ENCODE measurements at regions not wholly inside any gene's neighbourhood (a gene's known extent, or its start where the extent isn't known, plus 50 kb on each side); places are given as distances from the start of the nearest gene placed in this dataset.
"Not testable (repeated sequence)": the region's sequence is repeated elsewhere in the genome, so short reads cannot be mapped to it uniquely, and the experiment has no call there.

GRCh38 chr2:184402381-184402780 is 195.9 kb upstream of the ZNF804A start:
- DNase-seq (ENCODE audit: extremely low read depth in 1 of 11, low read depth in 9 of 11, low spot score in 4 of 11): no peak

DNA sequence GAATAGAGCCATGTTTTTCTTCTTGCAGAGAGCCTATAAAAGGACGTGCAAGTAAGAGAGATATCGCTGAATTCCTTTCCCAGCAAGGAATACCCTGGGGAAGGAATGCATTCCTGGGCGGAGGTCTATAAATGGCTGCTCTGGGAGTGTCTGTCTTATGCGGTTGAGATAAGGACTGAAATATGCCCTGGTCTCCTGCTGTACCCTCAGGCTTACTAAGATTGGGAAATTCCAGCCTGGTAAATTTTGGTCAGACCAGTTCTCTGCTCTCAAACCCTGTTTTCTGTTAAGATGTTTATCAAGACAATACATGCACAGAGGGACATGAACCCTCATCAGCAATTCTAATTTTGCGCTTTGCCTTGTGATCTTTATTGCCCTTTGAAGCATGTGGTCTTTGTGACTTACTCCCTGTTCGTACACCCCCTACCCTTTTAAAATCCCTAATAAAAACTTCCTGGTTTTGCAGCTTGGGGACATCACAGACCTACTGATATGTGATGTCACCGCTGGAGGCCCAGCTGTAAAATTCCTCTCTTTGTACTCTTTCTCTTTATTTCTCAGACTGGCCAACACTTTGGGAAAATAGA is 191.2 kb upstream of the ZNF804A start:
- DNase-seq (ENCODE audit: extremely low read depth in 1 of 11, low read depth in 9 of 11, low spot score in 4 of 11): not testable (repeated sequence)

DNA sequence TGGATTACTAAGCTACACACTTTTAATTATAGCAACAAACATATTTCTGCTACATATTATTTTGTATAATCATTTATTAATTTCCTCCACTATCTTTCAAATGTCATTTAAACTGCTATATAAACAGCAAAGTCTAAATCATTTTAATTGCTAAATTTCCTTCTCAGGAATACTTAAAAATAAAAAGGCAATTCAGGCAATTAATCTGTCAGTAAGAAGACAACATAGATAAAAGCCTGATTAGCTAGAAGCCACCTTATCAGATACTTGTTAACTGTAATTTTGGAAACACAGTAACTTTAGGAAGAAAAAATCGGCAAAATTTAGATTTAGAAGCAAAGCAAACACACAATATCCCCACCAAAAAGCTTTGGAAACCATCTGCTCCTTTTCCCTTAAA is 188.2 kb upstream of the ZNF804A start:
- peak in 1 of 11 donors; percentile 8 for DNase-seq (ENCODE audit: extremely low read depth in 1 of 11, low read depth in 9 of 11, low spot score in 4 of 11)

GRCh38 chr2:184413221-184413620 is 185.1 kb upstream of the ZNF804A start:
- DNase-seq (ENCODE audit: extremely low read depth in 1 of 11, low read depth in 9 of 11, low spot score in 4 of 11): no peak

DNA sequence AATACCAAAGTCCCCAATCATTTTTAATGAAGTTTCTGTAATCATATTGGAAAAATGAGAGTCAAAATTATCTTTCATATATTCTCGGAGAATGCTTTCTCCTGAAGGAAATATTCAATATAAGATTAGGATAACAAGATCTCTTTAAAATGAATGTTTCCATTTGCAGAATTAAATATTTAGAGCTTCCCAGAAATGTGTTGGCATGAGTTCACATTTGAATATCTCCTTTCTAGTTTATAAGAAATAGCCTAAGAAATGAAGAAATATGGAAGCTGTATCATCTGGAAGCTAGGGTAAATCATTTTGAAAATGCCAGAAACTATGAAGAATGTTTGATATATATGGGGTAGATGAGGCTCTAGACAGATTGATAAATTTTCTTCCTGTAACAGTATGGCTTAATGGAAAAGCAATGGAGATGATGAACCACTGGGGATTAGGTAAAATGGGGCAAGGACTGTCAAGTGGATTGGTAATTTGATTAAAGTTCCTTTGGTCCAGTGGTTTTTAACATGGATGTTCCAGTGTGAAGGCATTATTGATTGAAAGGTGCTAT is 184.6 kb upstream of the ZNF804A start:
- DNase-seq (ENCODE audit: extremely low read depth in 1 of 11, low read depth in 9 of 11, low spot score in 4 of 11): no peak

DNA sequence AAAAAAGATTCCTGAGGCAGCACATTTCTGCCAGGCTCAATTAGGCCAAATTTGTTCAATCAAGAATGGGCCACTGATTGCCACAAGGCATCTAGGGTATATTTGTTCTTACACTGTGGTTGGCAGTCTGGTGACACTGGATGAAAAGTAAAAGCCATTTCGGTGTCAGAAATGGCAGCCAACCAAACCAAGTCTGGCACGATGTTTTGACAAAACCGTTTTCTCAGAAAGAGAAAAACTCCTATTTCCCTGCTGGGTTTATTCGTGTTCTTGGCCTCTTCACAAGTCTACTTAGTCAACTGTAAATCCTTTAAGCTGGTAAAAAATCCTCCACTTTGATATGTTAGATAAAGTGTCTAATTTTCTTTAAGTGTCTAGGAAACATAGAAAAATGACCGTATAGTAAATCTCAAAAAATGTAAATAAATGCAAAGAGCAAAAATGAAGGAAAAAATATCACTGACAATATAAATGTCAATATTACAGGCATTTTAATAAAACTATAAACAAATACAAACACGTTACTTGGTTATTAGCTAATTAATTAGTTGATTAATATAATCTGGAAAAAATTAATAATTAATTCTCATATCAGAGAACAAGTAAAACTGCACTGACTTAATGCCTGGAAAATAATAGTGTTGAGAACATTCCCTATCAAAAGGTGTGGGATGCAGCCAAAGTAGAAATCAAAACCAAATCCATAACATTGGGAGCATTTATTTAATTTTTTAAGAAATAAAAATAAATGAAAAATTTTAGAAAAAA is 182.0 kb upstream of the ZNF804A start:
- DNase-seq (ENCODE audit: extremely low read depth in 1 of 11, low read depth in 9 of 11, low spot score in 4 of 11): no peak

DNA sequence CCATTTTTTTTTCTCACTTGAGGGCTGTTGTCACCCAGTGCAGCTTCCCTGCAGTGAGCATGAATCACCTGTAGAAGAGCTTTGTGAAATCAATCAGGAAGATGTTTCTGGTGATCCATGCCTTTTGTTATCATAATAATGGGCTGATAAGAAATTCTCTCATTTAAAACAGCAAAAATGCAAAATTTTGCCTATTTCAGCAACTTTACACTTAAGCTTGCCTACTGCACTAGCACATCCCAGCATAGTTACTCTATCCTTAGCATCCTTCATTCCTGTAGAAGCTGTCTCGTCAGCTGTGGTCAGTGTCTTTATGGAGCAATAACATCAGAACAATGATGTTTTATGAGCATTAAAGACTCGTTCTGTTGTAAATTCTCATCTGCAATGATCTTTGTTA is 178.6 kb upstream of the ZNF804A start:
- no peak for DNase-seq (ENCODE audit: extremely low read depth in 1 of 11, low read depth in 9 of 11, low spot score in 4 of 11)

GRCh38 chr2:184421456-184421855 is 176.9 kb upstream of the ZNF804A start:
- DNase-seq (ENCODE audit: extremely low read depth in 1 of 11, low read depth in 9 of 11, low spot score in 4 of 11): not testable (repeated sequence)

- no peak for DNase-seq (ENCODE audit: extremely low read depth in 1 of 11, low read depth in 9 of 11, low spot score in 4 of 11)
Measured at GRCh38 chr2:184425083-184425482, 173.2 kb upstream of the ZNF804A start.

DNA sequence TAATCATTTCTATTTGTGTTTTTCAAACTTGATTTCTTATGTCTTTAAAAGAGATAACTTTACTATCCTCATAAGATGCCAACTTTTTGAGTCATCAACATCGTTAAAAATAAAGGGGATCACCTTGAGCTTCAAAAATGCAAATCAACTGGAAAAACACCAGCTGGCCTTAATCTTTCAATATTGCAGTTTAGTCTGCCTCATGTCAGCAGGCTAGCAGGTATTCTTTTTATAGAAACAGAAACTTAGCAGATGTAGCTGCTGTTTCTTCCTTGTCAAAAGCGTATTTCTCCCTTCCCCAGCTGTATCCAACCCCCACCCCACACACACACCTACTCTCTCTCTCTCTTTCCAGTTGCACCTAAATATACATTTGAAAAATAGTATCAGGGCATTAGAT is 154.1 kb upstream of the ZNF804A start:
- no peak for DNase-seq (ENCODE audit: extremely low read depth in 1 of 11, low read depth in 9 of 11, low spot score in 4 of 11)

GRCh38 chr2:184444623-184445223 is 153.6 kb upstream of the ZNF804A start:
- no peak for DNase-seq (ENCODE audit: extremely low read depth in 1 of 11, low read depth in 9 of 11, low spot score in 4 of 11)

GRCh38 chr2:184449760-184450159 is 148.6 kb upstream of the ZNF804A start:
- DNase-seq (ENCODE audit: extremely low read depth in 1 of 11, low read depth in 9 of 11, low spot score in 4 of 11): no peak

DNA sequence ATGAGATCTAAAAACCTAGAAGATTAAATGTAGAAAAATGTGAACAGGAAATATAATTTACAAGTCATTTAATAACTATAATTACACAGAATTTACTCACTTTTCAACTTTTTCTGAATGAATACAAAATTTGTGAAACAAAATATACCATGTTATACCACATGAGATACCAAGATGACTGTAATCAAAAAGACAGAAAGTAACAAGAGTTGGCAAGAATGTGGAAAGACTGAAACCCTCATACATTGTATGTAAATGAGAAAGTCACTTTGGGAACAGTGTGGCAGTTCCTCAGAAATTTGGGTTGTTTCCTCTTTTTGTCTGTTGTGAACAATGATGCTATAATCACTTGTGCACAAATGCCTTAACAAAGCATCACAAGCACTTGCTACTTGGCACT is 145.4 kb upstream of the ZNF804A start:
- DNase-seq (ENCODE audit: extremely low read depth in 1 of 11, low read depth in 9 of 11, low spot score in 4 of 11): no peak

DNA sequence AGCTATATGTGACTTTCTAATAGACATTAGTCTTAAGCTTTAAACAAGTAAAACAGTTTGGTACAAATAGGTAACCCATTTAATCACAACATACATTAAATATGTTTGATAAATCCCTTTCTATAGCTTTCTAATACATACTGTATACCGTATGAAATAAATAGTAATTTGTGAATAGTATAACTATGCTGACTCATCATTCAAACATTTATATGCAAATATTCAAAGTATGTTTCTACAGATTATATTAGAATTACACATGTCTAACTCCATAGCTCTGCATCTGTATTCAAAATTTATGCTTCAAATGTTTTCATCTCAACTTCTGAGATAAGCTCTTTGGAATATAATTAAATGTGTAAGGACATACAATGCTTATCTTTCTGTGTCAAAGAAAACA is 142.7 kb upstream of the ZNF804A start:
- DNase-seq (ENCODE audit: extremely low read depth in 1 of 11, low read depth in 9 of 11, low spot score in 4 of 11): no peak

DNA sequence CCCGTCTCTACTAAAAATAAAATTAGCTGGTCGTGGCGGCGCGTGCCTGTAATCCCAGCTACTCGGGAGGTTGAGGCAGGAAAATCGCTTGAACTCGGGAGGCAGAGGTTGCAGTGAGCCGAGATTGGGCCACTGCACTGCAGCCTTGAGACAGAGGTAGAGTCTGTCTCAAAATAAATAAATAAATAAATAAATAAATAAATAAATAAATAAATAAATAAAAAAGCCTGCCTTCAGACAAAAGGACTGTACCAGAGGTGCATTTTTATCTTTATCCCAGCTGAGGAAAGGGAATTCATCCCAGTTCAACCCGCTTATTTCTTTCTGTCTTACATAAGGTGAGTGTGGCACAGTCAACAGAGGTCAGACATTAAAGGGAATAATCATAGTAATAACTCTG is 141.6 kb upstream of the ZNF804A start:
- DNase-seq (ENCODE audit: extremely low read depth in 1 of 11, low read depth in 9 of 11, low spot score in 4 of 11): not testable (repeated sequence)

DNA sequence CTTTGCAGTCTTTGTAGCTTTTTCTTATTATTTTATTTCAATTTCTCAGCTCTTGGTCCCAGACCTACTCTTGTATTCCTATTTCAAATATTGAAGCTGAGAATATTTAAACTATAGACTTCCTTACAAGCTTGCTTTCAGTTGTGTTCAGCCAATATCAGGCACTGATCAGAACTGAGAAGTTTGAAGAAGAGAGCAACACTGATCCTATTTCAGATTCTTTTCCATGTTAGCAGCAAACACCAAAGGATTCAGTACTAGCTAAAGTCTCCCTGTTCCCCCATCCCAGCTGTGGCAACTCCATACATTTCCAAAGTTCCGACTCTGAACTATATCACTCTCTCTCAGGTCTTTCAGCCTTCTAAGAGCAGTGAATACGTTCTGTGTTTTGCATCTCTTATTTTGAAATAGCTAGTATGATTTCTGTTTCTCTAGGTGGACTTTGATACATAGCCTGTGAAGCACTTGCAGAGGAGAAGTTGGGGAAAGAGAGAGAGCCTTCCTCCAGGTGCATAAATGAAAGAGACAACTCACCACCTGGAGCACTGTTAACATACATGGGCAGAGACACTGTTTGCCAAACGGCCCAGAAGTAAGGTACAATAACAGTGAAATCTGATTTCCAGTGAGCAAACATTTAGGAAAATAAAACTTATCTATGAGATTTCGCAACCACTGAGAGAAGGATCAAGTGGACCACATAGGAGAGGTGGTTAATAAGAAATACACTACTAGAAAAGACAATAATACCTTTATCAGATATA is 135.0 kb upstream of the ZNF804A start:
- DNase-seq (ENCODE audit: extremely low read depth in 1 of 11, low read depth in 9 of 11, low spot score in 4 of 11): no peak

- no peak for DNase-seq (ENCODE audit: extremely low read depth in 1 of 11, low read depth in 9 of 11, low spot score in 4 of 11)
Measured at GRCh38 chr2:184463866-184464248, 134.5 kb upstream of the ZNF804A start.

GRCh38 chr2:184468826-184469225 is 129.5 kb upstream of the ZNF804A start:
- DNase-seq (ENCODE audit: extremely low read depth in 1 of 11, low read depth in 9 of 11, low spot score in 4 of 11): no peak

DNA sequence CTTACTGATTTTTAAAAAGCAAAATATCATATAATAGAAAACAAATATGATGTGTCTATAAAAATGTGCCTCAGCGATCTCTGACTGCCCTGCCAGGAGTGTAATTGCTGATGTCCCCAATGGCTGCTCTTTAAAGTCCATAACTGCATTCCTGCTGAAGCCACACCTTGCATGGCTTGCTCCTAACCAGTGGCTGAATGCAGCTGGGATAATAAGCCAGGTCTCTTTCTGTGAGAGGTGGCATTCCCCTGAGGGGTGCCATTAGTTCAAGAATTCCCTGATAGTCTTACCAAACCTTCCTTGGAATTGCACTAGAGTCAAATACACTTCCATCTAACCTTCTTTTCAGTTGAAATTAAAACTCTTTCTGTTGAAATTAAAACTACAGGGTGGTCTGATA is 125.8 kb upstream of the ZNF804A start:
- DNase-seq (ENCODE audit: extremely low read depth in 1 of 11, low read depth in 9 of 11, low spot score in 4 of 11): no peak

DNA sequence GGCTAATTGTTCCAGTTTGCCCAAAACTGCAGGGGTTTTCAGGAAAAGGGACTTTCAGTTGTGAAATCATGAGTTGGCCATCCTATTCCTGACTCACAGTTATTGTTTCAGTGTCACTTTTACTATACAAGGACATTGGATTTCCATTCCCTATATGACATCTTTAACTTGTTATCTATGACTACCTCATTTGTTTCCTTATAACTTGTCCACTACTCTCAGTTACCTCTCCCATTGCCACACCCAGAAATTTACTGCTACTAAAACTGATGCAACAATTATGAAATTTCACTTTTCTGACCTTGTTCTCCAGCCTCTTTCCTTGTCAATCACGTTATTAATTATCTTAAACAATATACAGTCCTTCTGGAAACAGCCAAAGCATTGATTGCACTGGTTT is 116.5 kb upstream of the ZNF804A start:
- DNase-seq (ENCODE audit: extremely low read depth in 1 of 11, low read depth in 9 of 11, low spot score in 4 of 11): no peak

All from renal cortex interstitium (tissue), 11 donors.